CD14-positive monocyte (primary cell): ENCODE measurements at regions not wholly inside any gene's neighbourhood (a gene's known extent, or its start where the extent isn't known, plus 50 kb on each side); places are given as distances from the start of the nearest gene placed in this dataset.

Experiments
- DNase-seq, 3 donors: peaks; one replicate each; pipeline ENCODE4 v3.0.0-alpha.2; 2011 to 2022
- H2AFZ ChIP-seq: 2 replicates; pipeline ENCODE4 v1.6.0; 2012; ENCODE audit warnings: mild to moderate bottlenecking, low read depth, low read length, inconsistent platforms; ENCODE audit not compliant: insufficient read depth, poor library complexity, severe bottlenecking
- H3K27ac ChIP-seq, 2 donors: 1 replicate in 1 of 2; 2 replicates in 1 of 2; pipeline ENCODE4 v1.5.1; 2012 to 2013; ENCODE audit warnings: low read length in 2 of 2, control low read depth in 1 of 2, inconsistent platforms in 1 of 2, low read depth in 1 of 2, mild to moderate bottlenecking in 1 of 2
- H3K27me3 ChIP-seq, 2 donors: one replicate each; pipeline versions ENCODE4 v1.6.0 to v1.6.1; 2011 to 2013; ENCODE audit warnings: low read length in 2 of 2; ENCODE audit not compliant: control insufficient read depth in 2 of 2, insufficient read depth in 2 of 2
- H3K36me3 ChIP-seq, 2 donors: replicated peaks in 1 of 2; 1 replicate in 1 of 2; 2 replicates in 1 of 2; pipeline versions ENCODE4 v1.5.1 to v1.6.1; 2012 to 2013; ENCODE audit warnings: low read length in 2 of 2, control low read depth in 1 of 2, inconsistent platforms in 1 of 2, mild to moderate bottlenecking in 1 of 2; ENCODE audit not compliant: insufficient read depth in 2 of 2, control insufficient read depth in 1 of 2
- H3K4me1 ChIP-seq, 2 donors: 1 replicate in 1 of 2; 2 replicates in 1 of 2; pipeline versions ENCODE4 v1.5.1 to v1.6.1; 2012 to 2013; ENCODE audit warnings: low read length in 2 of 2, control low read depth in 1 of 2, inconsistent platforms in 1 of 2, mild to moderate bottlenecking in 1 of 2, moderate library complexity in 1 of 2; ENCODE audit not compliant: insufficient read depth in 2 of 2, control insufficient read depth in 1 of 2
- H3K4me2 ChIP-seq: replicated peaks from 2 replicates; pipeline ENCODE3; 2012; ENCODE audit warnings: low read length, moderate library complexity, mild to moderate bottlenecking; ENCODE audit not compliant: poor library complexity, severe bottlenecking; ENCODE audit errors: extremely low read depth
- H3K4me3 ChIP-seq, 3 experiments: fragments of 200-600 bp in 1 of 3; sonication (generic) in 1 of 3; replicated peaks in 1 of 3; 1 replicate in 2 of 3; 2 replicates in 1 of 3; pipeline ENCODE4 v1.5.1; 2011 to 2013; ENCODE audit warnings: low read length in 3 of 3, mild to moderate bottlenecking in 3 of 3, control low read depth in 2 of 3, low read depth in 2 of 3, inconsistent platforms in 1 of 3, moderate library complexity in 1 of 3
- H3K79me2 ChIP-seq: 2 replicates; pipeline ENCODE4 v1.6.0; 2012; ENCODE audit warnings: mild to moderate bottlenecking, control low read depth, inconsistent platforms, low read length, moderate library complexity; ENCODE audit not compliant: insufficient read depth
- H3K9ac ChIP-seq: 2 replicates; pipeline ENCODE4 v1.6.0; 2017; ENCODE audit warnings: low read length, mild to moderate bottlenecking; ENCODE audit not compliant: insufficient read depth, poor library complexity, severe bottlenecking
- H3K9me3 ChIP-seq, 2 donors: replicated peaks in 1 of 2; 1 replicate in 1 of 2; 2 replicates in 1 of 2; pipeline versions ENCODE4 v1.5.1 to v1.6.1; 2012 to 2013; ENCODE audit warnings: low read length in 2 of 2, control low read depth in 1 of 2; ENCODE audit not compliant: control insufficient read depth in 1 of 2, insufficient read depth in 1 of 2
- H4K20me1 ChIP-seq: 2 replicates; pipeline ENCODE4 v1.6.0; 2012; ENCODE audit warnings: mild to moderate bottlenecking, low read length, control low read depth, moderate library complexity; ENCODE audit not compliant: insufficient read depth
- H3K27ac Mint-ChIP-seq, 7 donors: one replicate each; pipeline ENCODE4 v1.8.0; 2020; ENCODE audit warnings: mild to moderate bottlenecking in 7 of 7, mixed read lengths in 7 of 7, moderate library complexity in 6 of 7, inconsistent platforms in 2 of 7
- H3K27me3 Mint-ChIP-seq, 3 donors: one replicate each; pipeline ENCODE4 v1.8.0; 2021 to 2022; ENCODE audit warnings: low read depth in 3 of 3, mild to moderate bottlenecking in 3 of 3, mixed read lengths in 3 of 3, moderate library complexity in 3 of 3, inconsistent platforms in 1 of 3
- H3K36me3 Mint-ChIP-seq, 2 donors: one replicate each; pipeline ENCODE4 v1.8.0; 2020; ENCODE audit warnings: mixed read lengths in 2 of 2, inconsistent platforms in 1 of 2, mild to moderate bottlenecking in 1 of 2
- H3K4me1 Mint-ChIP-seq: one replicate; pipeline ENCODE4 v1.8.0; 2020; ENCODE audit warnings: mild to moderate bottlenecking, mixed read lengths
- H3K4me3 Mint-ChIP-seq, 2 donors: one replicate each; pipeline ENCODE4 v1.8.0; 2020; ENCODE audit warnings: mild to moderate bottlenecking in 2 of 2, mixed read lengths in 2 of 2, moderate library complexity in 1 of 2
- H3K9me3 Mint-ChIP-seq, 7 donors: one replicate each; pipeline ENCODE4 v1.8.0; 2020 to 2022; ENCODE audit warnings: mixed read lengths in 7 of 7, mild to moderate bottlenecking in 6 of 7, moderate library complexity in 6 of 7, inconsistent platforms in 2 of 7
- WGBS: methylation state at CpG from one replicate; pipeline ENCODE4 v1.1.5; 2013; ENCODE audit warnings: missing lambda C conversion rate; ENCODE audit not compliant: insufficient coverage; 5-methylcytosine and 5-hydroxymethylcytosine counted together
- intact Hi-C, 2 donors: fragments of 100-400 bp; cut with micrococcal nuclease; formaldehyde crosslinking; loops; one replicate each; pipeline versions ENCODE4 v1.15.0 to v1.15.1; 2023
- TF ChIP-seq, protein P1 (sequence below): fragments of 200-600 bp; IDR thresholded peaks from one replicate; pipeline ENCODE4 v1.8.0; 2022; ENCODE audit warnings: antibody characterized with exemption, mild to moderate bottlenecking

GRCh38 chrX:148135738-148136137 is 154.6 kb downstream of the FMR1NB start:
- no peak overlapping the region for H3K9ac ChIP-seq
- H3K4me2 ChIP-seq, result no peak overlapping the region
- H3K4me1 ChIP-seq, result no peaks in the 10 kb centered on the region
- no peak overlapping the region for H3K4me3 ChIP-seq
- no peaks in the 10 kb centered on the region for H4K20me1 ChIP-seq
- H3K79me2 ChIP-seq, result no peaks in the 10 kb centered on the region
- no peaks in the 10 kb centered on the region for H3K9me3 ChIP-seq
- TF ChIP-seq, protein P1, sequence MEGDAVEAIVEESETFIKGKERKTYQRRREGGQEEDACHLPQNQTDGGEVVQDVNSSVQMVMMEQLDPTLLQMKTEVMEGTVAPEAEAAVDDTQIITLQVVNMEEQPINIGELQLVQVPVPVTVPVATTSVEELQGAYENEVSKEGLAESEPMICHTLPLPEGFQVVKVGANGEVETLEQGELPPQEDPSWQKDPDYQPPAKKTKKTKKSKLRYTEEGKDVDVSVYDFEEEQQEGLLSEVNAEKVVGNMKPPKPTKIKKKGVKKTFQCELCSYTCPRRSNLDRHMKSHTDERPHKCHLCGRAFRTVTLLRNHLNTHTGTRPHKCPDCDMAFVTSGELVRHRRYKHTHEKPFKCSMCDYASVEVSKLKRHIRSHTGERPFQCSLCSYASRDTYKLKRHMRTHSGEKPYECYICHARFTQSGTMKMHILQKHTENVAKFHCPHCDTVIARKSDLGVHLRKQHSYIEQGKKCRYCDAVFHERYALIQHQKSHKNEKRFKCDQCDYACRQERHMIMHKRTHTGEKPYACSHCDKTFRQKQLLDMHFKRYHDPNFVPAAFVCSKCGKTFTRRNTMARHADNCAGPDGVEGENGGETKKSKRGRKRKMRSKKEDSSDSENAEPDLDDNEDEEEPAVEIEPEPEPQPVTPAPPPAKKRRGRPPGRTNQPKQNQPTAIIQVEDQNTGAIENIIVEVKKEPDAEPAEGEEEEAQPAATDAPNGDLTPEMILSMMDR, result no peak
- no peak overlapping the region for H2AFZ ChIP-seq
- no peaks in the 10 kb centered on the region for H3K4me1 Mint-ChIP-seq
- H3K9me3 Mint-ChIP-seq, result peaks cover 0 to 9% (median 0%) of the 10 kb centered on the region in 7 donors
- H3K36me3 ChIP-seq, result no peaks in the 10 kb centered on the region
- H3K27ac ChIP-seq, result no peak overlapping the region
- H3K36me3 Mint-ChIP-seq, result no peaks in the 10 kb centered on the region
- intact Hi-C loops, result loop anchor here in 1 of 2 donors (10.0 kb wide), 1 partner anchor 1339 kb away; no protein-coding TSS in a partner anchor
- DNase-seq, result no peak
- H3K27ac Mint-ChIP-seq, result no peak overlapping the region
- WGBS, result no CpG with 5 or more reads among the region's 1 CpG
- peaks cover 0 to 1% (median 0%) of the 10 kb centered on the region in 3 donors for H3K27me3 Mint-ChIP-seq
- H3K4me3 Mint-ChIP-seq, result no peak overlapping the region
- no peaks in the 10 kb centered on the region for H3K27me3 ChIP-seq

DNA sequence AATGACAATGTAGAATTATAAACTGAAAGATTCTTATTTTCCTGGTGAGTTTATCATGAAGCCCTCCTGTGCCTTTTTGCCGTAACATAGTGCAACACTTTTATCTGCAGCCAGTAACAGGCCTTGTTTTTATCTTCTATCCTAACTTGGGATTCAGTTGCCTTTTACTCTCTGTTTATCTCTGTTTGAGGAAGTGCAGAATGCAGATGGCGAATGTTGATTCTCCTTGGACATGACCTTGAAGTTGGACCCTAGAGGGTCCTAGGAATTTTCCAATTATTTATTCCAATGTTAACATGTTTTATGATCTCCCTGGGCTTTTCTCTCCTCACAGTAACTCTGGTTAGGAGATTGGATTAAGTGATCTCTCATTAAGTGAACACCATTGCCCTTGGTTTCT is 165.0 kb downstream of the FMR1NB start:
- H3K4me3 Mint-ChIP-seq, result no peak overlapping the region
- H3K27ac Mint-ChIP-seq, result no peak overlapping the region
- Histone ChIP-seq H3K9ac (no peak overlapping the region), H3K27ac (no peak overlapping the region), H3K27me3 (no peaks in the 10 kb centered on the region), H3K36me3 (no peaks in the 10 kb centered on the region), H3K4me2 (no peak overlapping the region), H3K4me3 (no peak overlapping the region), H3K79me2 (no peaks in the 10 kb centered on the region), H3K9me3 (no peaks in the 10 kb centered on the region), H3K4me1 (no peaks in the 10 kb centered on the region), H4K20me1 (no peaks in the 10 kb centered on the region), H2AFZ (no peak overlapping the region)
- no peaks in the 10 kb centered on the region for H3K36me3 Mint-ChIP-seq
- H3K9me3 Mint-ChIP-seq, result peaks cover 0 to 2% (median 0%) of the 10 kb centered on the region in 7 donors
- H3K4me1 Mint-ChIP-seq, result peaks cover 4% of the 10 kb centered on the region
- TF ChIP-seq, protein P1, result no peak
- WGBS, result no CpG with 5 or more reads among the region's 2 CpGs
- peaks cover 0 to 1% (median 0%) of the 10 kb centered on the region in 3 donors for H3K27me3 Mint-ChIP-seq
- DNase-seq, result no peak
- intact Hi-C loops, result no loop called here
